ENCODE measurements at regions not wholly inside any gene's neighbourhood (a gene's known extent, or its start where the extent isn't known, plus 50 kb on each side); places are given as distances from the start of the nearest gene placed in this dataset.
"Not testable (repeated sequence)": the region's sequence is repeated elsewhere in the genome, so short reads cannot be mapped to it uniquely, and the experiment has no call there.

- DNase-seq (ENCODE audit: low read depth): no peak
Measured at GRCh38 chr4:3613967-3614730, 81.9 kb upstream of the LRPAP1 start.

GRCh38 chr4:3612934-3613333, 80.7 kb upstream of the LRPAP1 start:
- DNase-seq (ENCODE audit: low read depth): no peak

DNA sequence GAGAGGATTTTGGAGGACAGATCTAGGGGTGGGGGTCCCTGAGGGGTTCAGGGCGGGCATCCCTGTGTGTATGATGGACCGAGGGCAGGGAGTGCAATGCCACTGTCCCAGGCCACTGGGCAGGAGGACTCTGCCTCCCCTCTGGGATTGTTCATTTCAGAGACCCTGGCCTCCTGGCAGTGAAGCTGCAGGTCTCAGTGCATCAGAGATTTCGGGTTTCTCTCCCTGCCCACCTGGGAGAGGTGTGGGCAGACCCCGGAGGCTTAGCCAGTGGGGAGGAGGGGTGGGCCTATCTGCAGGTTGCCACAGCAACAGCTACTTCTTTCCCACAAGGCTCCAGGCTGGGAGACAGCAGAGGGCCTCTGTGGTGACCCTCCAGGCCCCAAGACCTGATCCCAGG, 80.1 kb upstream of the LRPAP1 start:
- DNase-seq (ENCODE audit: low read depth): no peak

- DNase-seq (ENCODE audit: low read depth): no peak
Measured at GRCh38 chr4:3611778-3612177, 79.6 kb upstream of the LRPAP1 start.

DNA sequence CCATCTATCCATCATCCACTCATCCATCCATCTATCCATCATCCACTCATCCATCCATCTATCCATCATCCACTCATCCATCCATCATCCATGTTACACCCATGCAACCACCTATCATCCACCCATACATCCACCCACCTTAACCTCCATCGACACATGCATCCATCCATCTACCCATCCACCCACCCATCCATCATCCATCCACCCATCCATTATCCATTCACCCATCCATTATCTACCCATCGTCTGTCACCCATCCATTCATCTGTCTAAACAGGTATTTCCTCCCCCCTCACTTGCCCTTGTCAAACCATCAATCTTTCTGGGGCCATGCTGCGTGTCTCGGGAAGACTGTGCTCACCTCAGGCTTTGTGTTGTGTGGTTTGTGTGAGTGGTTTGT, 78.6 kb upstream of the LRPAP1 start:
- not testable (repeated sequence) for DNase-seq (ENCODE audit: low read depth)

DNA sequence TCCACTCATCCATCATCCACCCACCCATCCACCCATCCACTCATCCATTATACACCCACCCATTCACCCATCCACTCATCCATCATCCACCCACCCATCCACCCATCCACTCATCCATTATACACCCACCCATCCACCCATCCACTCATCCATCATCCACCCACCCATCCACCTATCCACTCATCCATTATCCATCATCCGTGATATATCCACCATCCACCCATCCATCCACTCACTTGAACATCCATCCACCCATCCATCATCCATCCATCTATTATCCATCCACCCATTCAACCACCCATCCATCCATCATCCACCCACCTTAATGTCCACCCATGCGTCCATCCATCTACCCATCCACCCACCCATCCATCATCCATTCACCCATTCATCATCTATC, 77.7 kb upstream of the LRPAP1 start:
- not testable (repeated sequence) for DNase-seq (ENCODE audit: low read depth)

- DNase-seq (ENCODE audit: low read depth): no peak
Measured at GRCh38 chr4:3607690-3608552, 75.7 kb upstream of the LRPAP1 start.

DNA sequence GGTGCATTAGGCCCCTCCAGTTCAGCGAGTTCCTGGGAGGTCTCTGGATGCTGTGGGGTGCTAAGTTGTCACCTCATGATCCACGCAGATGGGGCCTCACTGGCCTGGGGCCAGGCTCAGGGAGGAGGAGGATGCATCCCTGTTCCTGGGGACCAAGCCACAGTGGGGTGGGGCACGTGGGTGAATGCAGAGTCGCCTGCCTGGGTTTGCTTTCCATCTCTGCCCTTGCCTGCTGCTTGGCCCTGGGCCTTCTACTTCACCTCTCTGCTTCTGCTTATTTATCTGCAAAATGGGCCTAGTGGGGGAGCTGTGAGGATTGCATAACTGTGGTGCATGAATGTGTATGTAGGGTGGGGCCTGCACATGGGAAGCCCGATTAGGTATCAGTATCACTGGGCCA, 74.6 kb upstream of the LRPAP1 start:
- not testable (repeated sequence) for DNase-seq (ENCODE audit: low read depth)

DNA sequence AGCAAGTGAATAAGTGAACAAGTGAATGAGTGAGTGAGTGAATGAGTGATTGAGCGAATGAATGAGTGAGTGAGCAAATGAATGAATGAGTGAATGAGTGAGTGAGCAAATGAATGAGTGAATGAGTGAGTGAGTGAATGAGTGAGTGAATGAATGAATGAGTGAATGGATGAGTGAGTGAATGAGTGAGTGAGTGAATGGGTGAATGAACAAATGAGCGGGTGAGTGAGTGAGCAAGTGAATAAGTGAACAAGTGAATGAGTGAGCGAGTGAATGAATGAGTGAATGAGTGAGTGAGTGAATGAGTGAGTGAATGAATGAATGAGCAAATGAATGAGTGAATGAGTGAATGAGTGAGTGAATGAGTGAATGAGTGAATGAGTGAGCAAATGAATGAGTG, 74.0 kb upstream of the LRPAP1 start:
- DNase-seq (ENCODE audit: low read depth): not testable (repeated sequence)

GRCh38 chr4:3605491-3605890, 73.3 kb upstream of the LRPAP1 start:
- DNase-seq (ENCODE audit: low read depth): no peak

- DNase-seq (ENCODE audit: low read depth): not testable (repeated sequence)
Measured at GRCh38 chr4:3602886-3603645, 70.8 kb upstream of the LRPAP1 start.

DNA sequence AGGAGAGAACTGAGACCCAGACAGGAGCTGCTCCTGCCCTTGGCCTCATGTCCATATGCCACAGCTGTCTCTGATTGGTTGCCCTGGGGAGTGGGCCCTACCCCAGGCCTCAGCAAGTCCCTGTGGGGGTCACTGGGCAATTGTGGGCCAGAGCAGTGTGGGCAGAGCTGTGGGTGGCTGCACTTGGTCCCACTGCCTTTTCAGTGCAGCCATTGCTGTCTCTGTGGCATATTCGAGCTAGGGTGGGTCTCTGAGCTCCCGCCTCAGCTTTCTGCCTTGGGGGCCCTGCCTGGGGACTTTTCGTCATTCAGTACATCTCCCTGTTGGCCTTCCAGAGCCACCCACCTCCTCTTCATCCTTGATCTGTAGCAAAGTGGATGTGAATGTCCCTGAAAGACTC, 69.8 kb upstream of the LRPAP1 start:
- DNase-seq (ENCODE audit: low read depth): no peak

GRCh38 chr4:3601108-3601690, 69.0 kb upstream of the LRPAP1 start:
- DNase-seq (ENCODE audit: low read depth): not testable (repeated sequence)

DNA sequence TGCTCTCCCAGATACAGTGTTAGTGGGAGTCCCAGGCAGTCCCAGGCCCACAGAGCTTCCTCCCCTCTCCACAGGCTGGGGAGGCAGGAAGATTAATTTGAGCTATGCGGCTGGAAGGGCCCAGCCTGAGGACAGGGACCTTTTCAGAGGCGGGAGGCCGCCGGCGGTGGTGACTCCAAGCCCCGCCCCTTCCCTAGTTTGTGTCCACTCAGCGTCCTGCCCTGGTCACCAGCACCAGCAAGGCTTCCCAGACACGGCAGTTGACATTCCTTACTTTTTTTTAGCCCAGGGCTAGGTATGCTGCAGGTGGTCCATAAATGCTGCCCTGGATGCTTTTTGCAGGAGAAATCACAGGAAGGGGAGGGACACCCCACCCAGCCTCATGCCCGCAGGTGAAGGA, 67.7 kb upstream of the LRPAP1 start:
- no peak for DNase-seq (ENCODE audit: low read depth)

DNA sequence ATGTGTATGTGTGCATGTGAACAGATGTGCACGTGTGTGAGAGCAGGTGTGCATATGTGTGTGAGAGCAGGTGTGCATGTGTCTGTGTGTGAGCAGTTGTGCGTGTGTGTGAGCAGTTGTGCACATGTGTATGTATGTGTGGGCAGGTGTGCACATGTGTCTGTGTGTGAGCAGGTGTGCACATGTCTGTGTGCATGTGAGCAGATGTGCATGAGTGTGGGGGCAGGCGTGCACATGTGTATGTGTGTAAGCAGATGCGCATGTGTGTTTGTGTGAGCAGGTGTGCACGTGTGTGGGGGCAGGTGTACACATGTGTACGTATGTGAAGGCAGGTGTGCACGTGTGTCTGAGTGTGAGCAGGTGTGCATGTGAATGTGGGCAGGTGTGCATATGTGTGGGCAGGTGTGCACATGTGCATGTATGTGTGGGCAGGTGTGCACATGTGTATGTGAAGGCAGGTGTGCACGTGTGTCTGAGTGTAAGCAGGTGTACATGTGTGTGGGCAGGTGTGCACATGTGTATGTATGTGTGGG, 66.5 kb upstream of the LRPAP1 start:
- no peak for DNase-seq (ENCODE audit: low read depth)

DNA sequence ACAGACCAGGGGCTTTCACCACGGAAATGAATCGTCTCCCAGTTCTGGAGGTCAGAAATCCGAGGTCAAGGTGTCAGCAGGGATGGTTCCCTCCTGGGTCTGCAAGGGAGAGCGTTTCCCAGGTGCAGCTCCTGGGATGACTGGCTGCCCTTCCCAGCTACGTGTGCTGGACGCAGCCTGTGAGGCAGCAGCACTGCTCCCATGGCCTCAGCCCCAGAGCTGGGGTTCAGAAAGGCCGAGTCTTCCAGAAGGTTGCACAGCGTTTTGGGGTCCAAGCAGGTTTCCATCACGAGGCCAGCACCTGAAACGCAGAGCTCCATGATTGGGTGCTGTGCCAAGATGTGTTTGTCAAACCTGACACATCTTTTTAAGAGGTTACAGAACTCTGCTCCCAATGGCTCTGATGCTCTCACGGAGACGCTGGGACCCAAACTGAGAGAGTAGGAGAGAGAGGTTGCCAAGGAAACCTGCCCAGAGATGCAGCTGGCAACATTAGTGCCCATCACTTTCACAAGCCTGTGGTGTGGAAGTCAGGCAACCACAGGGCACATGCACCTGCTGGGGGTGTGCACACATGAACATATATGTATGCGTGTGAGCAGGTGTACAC, 65.8 kb upstream of the LRPAP1 start:
- DNase-seq (ENCODE audit: low read depth): not testable (repeated sequence)

DNA sequence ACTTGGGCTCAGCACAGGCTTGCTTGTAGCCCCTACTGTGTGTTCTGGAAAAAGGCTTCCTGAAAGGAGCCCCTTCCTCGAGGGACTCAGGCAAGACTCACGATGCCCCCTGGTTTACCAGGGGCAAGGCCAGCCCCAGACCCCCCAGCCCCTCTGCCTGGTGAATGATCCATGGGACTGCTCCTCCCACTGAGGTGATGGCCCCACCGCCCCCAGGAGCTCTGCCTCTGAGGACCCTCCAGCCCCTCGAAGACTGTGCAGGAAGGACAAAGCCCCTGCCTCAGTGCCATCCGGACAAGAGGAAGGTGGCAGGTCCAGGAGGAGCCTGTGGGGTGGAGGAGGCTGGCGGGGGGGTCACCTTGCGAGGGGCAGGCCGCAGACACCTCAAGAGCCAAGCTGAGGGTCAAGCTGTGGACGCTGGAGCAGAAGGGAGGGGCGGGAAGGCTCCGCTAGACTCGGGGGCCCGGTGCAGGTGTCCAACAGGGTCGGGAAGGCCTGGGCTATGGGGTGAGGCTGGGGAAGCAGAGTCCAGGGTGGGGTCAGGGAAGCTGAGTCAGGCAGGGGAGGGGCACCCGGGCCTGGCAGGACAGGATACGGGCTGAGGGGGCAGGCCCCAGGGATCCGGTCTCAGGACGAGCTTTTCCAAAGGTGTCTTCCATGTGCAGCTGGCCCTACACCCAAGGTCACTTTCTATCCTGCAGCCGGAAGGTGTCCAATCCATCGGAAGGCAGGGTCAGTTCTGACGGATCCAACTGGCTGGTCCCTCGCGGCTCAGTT, 64.9 kb upstream of the LRPAP1 start:
- DNase-seq (ENCODE audit: low read depth): not testable (repeated sequence)

GRCh38 chr4:3595627-3596291, 63.5 kb upstream of the LRPAP1 start:
- DNase-seq (ENCODE audit: low read depth): not testable (repeated sequence)

DNA sequence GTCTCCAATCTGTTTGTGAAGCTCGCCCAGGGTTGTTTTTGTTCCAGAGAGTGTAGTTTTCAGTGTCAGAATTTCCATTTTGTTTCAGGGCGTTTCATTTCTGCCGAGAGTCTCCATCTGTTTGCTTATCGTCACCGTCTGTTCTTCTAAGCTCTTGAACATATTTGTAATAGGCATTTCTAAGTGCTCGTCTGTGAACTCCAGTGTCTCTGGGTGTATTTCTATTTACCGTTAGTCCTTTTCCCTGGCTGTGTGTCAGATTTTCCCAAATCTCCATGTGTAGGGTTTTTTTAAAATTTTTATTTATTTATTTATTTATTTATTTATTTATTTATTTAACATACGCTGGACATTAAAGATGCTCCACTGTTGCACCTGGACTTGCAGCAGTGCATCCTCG, 62.5 kb upstream of the LRPAP1 start:
- DNase-seq (ENCODE audit: low read depth): not testable (repeated sequence)

All from EH (cell line).